H1 (cell line): ENCODE measurements at regions not wholly inside any gene's neighbourhood (a gene's known extent, or its start where the extent isn't known, plus 50 kb on each side); places are given as distances from the start of the nearest gene placed in this dataset.

Source experiments
- CTCF ChIA-PET: fragments of 300-600 bp; sonication (Branson Sonifier 250); formaldehyde crosslinking; loops from one replicate; lab custom pipeline; 2021; ENCODE audit not compliant: partially characterized antibody; lab: Charles Lee
- POLR2A ChIA-PET: fragments of 300-600 bp; sonication (Branson Sonifier 250); formaldehyde crosslinking; loops from one replicate; lab custom pipeline; 2021; ENCODE audit warnings: inconsistent platforms; ENCODE audit not compliant: partially characterized antibody; lab: Charles Lee
- DNase-seq, 2 experiments: peaks; one replicate each; pipeline versions ENCODE4 v3.0.0 to v3.0.0-alpha.2; 2010 to 2022; ENCODE audit warnings: low spot score in 2 of 2, low read depth in 1 of 2, mixed read lengths in 1 of 2
- FAIRE-seq: peaks from 2 replicates; lab custom pipeline; 2011; peaks lifted over from hg19 to GRCh38; lab: Jason Lieb, UNC
- H2AFZ ChIP-seq: 2 replicates; pipeline ENCODE4 v1.8.1; 2012; ENCODE audit warnings: low read length, inconsistent platforms
- H2AK5ac ChIP-seq: 2 replicates; pipeline ENCODE4 v1.6.1; 2013; ENCODE audit warnings: low read depth, low read length
- H2BK120ac ChIP-seq: replicated peaks from 2 replicates; pipeline ENCODE3; 2013; ENCODE audit warnings: low read depth, low read length, inconsistent platforms
- H2BK12ac ChIP-seq: 2 replicates; pipeline ENCODE4 v1.6.1; 2013; ENCODE audit warnings: low read depth, low read length
- H2BK15ac ChIP-seq: 2 replicates; pipeline ENCODE4 v1.6.1; 2013; ENCODE audit warnings: low read length
- H2BK20ac ChIP-seq: 2 replicates; pipeline ENCODE4 v1.6.1; 2013; ENCODE audit warnings: low read length
- H2BK5ac ChIP-seq: 2 replicates; pipeline ENCODE4 v1.6.1; 2013; ENCODE audit warnings: low read depth, low read length
- H3K14ac ChIP-seq: 2 replicates; pipeline ENCODE4 v1.6.1; 2013; ENCODE audit warnings: inconsistent platforms; ENCODE audit not compliant: insufficient read length
- H3K18ac ChIP-seq: 2 replicates; pipeline ENCODE4 v1.6.1; 2013; ENCODE audit warnings: low read length; ENCODE audit errors: extremely low read depth
- H3K23ac ChIP-seq: 2 replicates; pipeline ENCODE4 v1.6.1; 2013; ENCODE audit warnings: inconsistent platforms; ENCODE audit not compliant: insufficient read length
- H3K23me2 ChIP-seq: 2 replicates; pipeline ENCODE4 v1.6.1; 2013; ENCODE audit warnings: low read depth, low read length
- H3K27ac ChIP-seq: 2 replicates; pipeline ENCODE4 v1.6.1; 2011; ENCODE audit warnings: low read depth, low read length, inconsistent platforms
- H3K27me3 ChIP-seq, 4 experiments: replicated peaks in 1 of 4; 1 replicate in 1 of 4; 2 replicates in 3 of 4; pipeline versions ENCODE4 v1.6.1 to v1.8.1; 2011 to 2013; ENCODE audit warnings: low read length in 3 of 4, mild to moderate bottlenecking in 3 of 4, inconsistent platforms in 2 of 4, mixed read lengths in 2 of 4, moderate library complexity in 1 of 4; ENCODE audit not compliant: control insufficient read depth in 3 of 4, insufficient read depth in 3 of 4; ENCODE audit errors: extremely low read depth in 1 of 4
- H3K36me3 ChIP-seq, 4 experiments: 2 replicates each; pipeline versions ENCODE4 v1.6.1 to v1.8.1; 2011 to 2013; ENCODE audit warnings: mild to moderate bottlenecking in 4 of 4, low read length in 3 of 4, moderate library complexity in 2 of 4, control low read depth in 1 of 4, inconsistent platforms in 1 of 4; ENCODE audit not compliant: insufficient read depth in 4 of 4, control insufficient read depth in 2 of 4
- H3K4ac ChIP-seq: replicated peaks from 2 replicates; pipeline ENCODE3; 2013; ENCODE audit warnings: low read length, low read depth, mixed read lengths, inconsistent platforms; ENCODE audit not compliant: insufficient read length
- H3K4me1 ChIP-seq, 4 experiments: replicated peaks in 1 of 4; 1 replicate in 1 of 4; 2 replicates in 3 of 4; pipeline versions ENCODE4 v1.6.1 to v1.8.1; 2011 to 2013; ENCODE audit warnings: low read length in 3 of 4, inconsistent platforms in 2 of 4, mixed read lengths in 1 of 4; ENCODE audit not compliant: insufficient read depth in 4 of 4, control insufficient read depth in 3 of 4
- H3K4me2 ChIP-seq, 2 experiments: 2 replicates each; pipeline versions ENCODE4 v1.6.1 to v1.8.1; 2011 to 2013; ENCODE audit warnings: low read depth in 2 of 2, low read length in 2 of 2, control low read depth in 1 of 2, inconsistent platforms in 1 of 2, mild to moderate bottlenecking in 1 of 2; ENCODE audit not compliant: insufficient read depth in 1 of 2
- H3K4me3 ChIP-seq, 4 experiments: fragments of 200-600, 300-600 bp in 1 of 4; sonication (generic), shearing (Covaris generic), sonication (Bioruptor Twin) in 1 of 4; 2 replicates each; pipeline versions ENCODE4 v1.5.1 to v1.8.1; 2011 to 2016; ENCODE audit warnings: low read length in 4 of 4, low read depth in 3 of 4, control low read depth in 2 of 4, inconsistent platforms in 2 of 4, mild to moderate bottlenecking in 2 of 4, mixed read lengths in 1 of 4, moderate library complexity in 1 of 4; ENCODE audit not compliant: insufficient read depth in 2 of 4; ENCODE audit errors: extremely low read depth in 1 of 4
- H3K56ac ChIP-seq: replicated peaks from 2 replicates; pipeline ENCODE3; 2013; ENCODE audit warnings: low read depth, mild to moderate bottlenecking, mixed read lengths, low read length, inconsistent platforms; ENCODE audit not compliant: insufficient read length
- H3K79me1 ChIP-seq: 2 replicates; pipeline ENCODE4 v1.6.1; 2013; ENCODE audit warnings: low read depth, low read length, control low read depth
- H3K79me2 ChIP-seq, 2 experiments: 2 replicates each; pipeline versions ENCODE4 v1.6.1 to v1.8.1; 2012 to 2013; ENCODE audit warnings: low read length in 2 of 2, mild to moderate bottlenecking in 2 of 2, inconsistent platforms in 1 of 2; ENCODE audit not compliant: insufficient read depth in 2 of 2, control insufficient read depth in 1 of 2
- H3K9ac ChIP-seq, 4 experiments: replicated peaks in 1 of 4; 1 replicate in 1 of 4; 2 replicates in 3 of 4; pipeline versions ENCODE4 v1.6.1 to v1.8.1; 2011 to 2013; ENCODE audit warnings: low read depth in 3 of 4, low read length in 3 of 4, control low read depth in 2 of 4, mild to moderate bottlenecking in 2 of 4, moderate library complexity in 2 of 4, inconsistent platforms in 1 of 4; ENCODE audit errors: extremely low read depth in 1 of 4
- H3K9me3 ChIP-seq, 2 experiments: 2 replicates each; pipeline versions ENCODE4 v1.6.1 to v1.8.1; 2012 to 2013; ENCODE audit warnings: mild to moderate bottlenecking in 2 of 2, moderate library complexity in 2 of 2, control low read depth in 1 of 2, inconsistent platforms in 1 of 2, low read depth in 1 of 2, low read length in 1 of 2, mixed read lengths in 1 of 2; ENCODE audit not compliant: insufficient read depth in 2 of 2
- H4K20me1 ChIP-seq, 2 experiments: replicated peaks in 1 of 2; 2 replicates each; pipeline versions ENCODE3 to v1.8.1; 2011 to 2013; ENCODE audit warnings: inconsistent platforms in 2 of 2, low read length in 2 of 2, mild to moderate bottlenecking in 1 of 2; ENCODE audit not compliant: insufficient read depth in 2 of 2, control insufficient read depth in 1 of 2
- H4K5ac ChIP-seq: 2 replicates; pipeline ENCODE4 v1.6.1; 2013; ENCODE audit warnings: low read length, low read depth, mixed read lengths, inconsistent platforms; ENCODE audit not compliant: insufficient read length
- H4K8ac ChIP-seq: 2 replicates; pipeline ENCODE4 v1.8.0; 2013; ENCODE audit warnings: mild to moderate bottlenecking, moderate library complexity, low read length, inconsistent platforms; ENCODE audit not compliant: insufficient read depth; ENCODE audit errors: extremely low read depth
- H4K91ac ChIP-seq: replicated peaks from 2 replicates; pipeline ENCODE3; 2013; ENCODE audit warnings: low read length, mixed read lengths, inconsistent platforms; ENCODE audit not compliant: insufficient read length
- BRCA1 ChIP-seq: IDR thresholded peaks from 2 replicates; pipeline ENCODE4 v1.6.1; 2012; ENCODE audit warnings: low read depth, low read length, improper control_type of control experiment
- CBX5 ChIP-seq: fragments of 300-800, 300-1000 bp; sonication (generic); IDR thresholded peaks from 2 replicates; pipeline ENCODE4 v1.7.1; 2016; ENCODE audit warnings: antibody characterized with exemption, low read length, low read depth
- CHD1 ChIP-seq: IDR thresholded peaks from 2 replicates; pipeline ENCODE4 v1.6.1; 2012; ENCODE audit warnings: low read depth, low read length, improper control_type of control experiment
- HDAC6 ChIP-seq: IDR thresholded peaks from one replicate; pipeline ENCODE4 v1.7.1; 2012; ENCODE audit warnings: low read depth, mild to moderate bottlenecking, inconsistent platforms, low read length, moderate library complexity
- JUN ChIP-seq: IDR thresholded peaks from 2 replicates; pipeline ENCODE4 v1.6.1; 2011; ENCODE audit warnings: low read depth, mild to moderate bottlenecking, improper control_type of control experiment, low read length
- JUND ChIP-seq: IDR thresholded peaks from 2 replicates; pipeline ENCODE4 v1.6.1; 2011; ENCODE audit warnings: mild to moderate bottlenecking, improper control_type of control experiment, low read length
- KDM5A ChIP-seq: fragments of 200-600 bp; IDR thresholded peaks from 2 replicates; pipeline ENCODE4 v1.7.1; 2012; ENCODE audit warnings: mild to moderate bottlenecking, low read length, inconsistent platforms, mixed read lengths
- MAFK ChIP-seq: IDR thresholded peaks from 2 replicates; pipeline ENCODE4 v1.6.1; 2012; ENCODE audit warnings: low read depth, mild to moderate bottlenecking, improper control_type of control experiment, low read length
- NRF1 ChIP-seq: IDR thresholded peaks from 2 replicates; pipeline ENCODE4 v1.6.1; 2011; ENCODE audit warnings: mild to moderate bottlenecking, low read depth, low read length, improper control_type of control experiment
- PHF8 ChIP-seq: fragments of 200-600 bp; sonication (generic); conservative IDR thresholded peaks from 2 replicates; pipeline ENCODE4 v1.7.1; 2012; ENCODE audit warnings: low read depth, mild to moderate bottlenecking, inconsistent platforms, low read length, moderate library complexity
- POLR2A ChIP-seq, 2 experiments: IDR thresholded peaks; 1 replicate in 1 of 2; 2 replicates in 1 of 2; pipeline ENCODE4 v1.6.1; 2011; ENCODE audit warnings: low read depth in 2 of 2, low read length in 2 of 2, mild to moderate bottlenecking in 2 of 2; ENCODE audit errors: control extremely low read depth in 1 of 2
- POLR2AphosphoS5 ChIP-seq: IDR thresholded peaks from 2 replicates; pipeline ENCODE4 v1.6.1; 2011; ENCODE audit warnings: low read depth, low read length
- RXRA ChIP-seq: IDR thresholded peaks from 2 replicates; pipeline ENCODE4 v1.6.1; 2011; ENCODE audit warnings: low read depth, mild to moderate bottlenecking, low read length, moderate library complexity; ENCODE audit not compliant: insufficient read depth
- SIN3A ChIP-seq, 2 experiments: IDR thresholded peaks in 1 of 2; conservative IDR thresholded peaks in 1 of 2; 2 replicates each; pipeline ENCODE4 v1.6.1; 2011 to 2012; ENCODE audit warnings: low read length in 2 of 2, improper control_type of control experiment in 1 of 2, low read depth in 1 of 2, mild to moderate bottlenecking in 1 of 2
- SP2 ChIP-seq: IDR thresholded peaks from 2 replicates; pipeline ENCODE4 v1.6.1; 2012; ENCODE audit warnings: mild to moderate bottlenecking, low read length, inconsistent platforms
- TBP ChIP-seq: IDR thresholded peaks from 2 replicates; pipeline ENCODE4 v1.6.1; 2011; ENCODE audit warnings: low read depth, low read length, improper control_type of control experiment
- WGBS, 2 experiments: shearing (Covaris generic) in 1 of 2; methylation state at CpG; one replicate each; pipeline versions ENCODE4 v1.1.6 to v1.1.7; 2013 to 2015; ENCODE audit warnings: low lambda C conversion rate in 2 of 2, mixed read lengths in 2 of 2, inconsistent platforms in 1 of 2, low coverage in 1 of 2, missing lambda C conversion rate in 1 of 2; ENCODE audit not compliant: insufficient replicate concordance in 2 of 2, insufficient coverage in 1 of 2, insufficient read length in 1 of 2; ENCODE audit errors: extremely low coverage in 1 of 2, missing lambda C conversion rate in 1 of 2; 5-methylcytosine and 5-hydroxymethylcytosine counted together

DNA sequence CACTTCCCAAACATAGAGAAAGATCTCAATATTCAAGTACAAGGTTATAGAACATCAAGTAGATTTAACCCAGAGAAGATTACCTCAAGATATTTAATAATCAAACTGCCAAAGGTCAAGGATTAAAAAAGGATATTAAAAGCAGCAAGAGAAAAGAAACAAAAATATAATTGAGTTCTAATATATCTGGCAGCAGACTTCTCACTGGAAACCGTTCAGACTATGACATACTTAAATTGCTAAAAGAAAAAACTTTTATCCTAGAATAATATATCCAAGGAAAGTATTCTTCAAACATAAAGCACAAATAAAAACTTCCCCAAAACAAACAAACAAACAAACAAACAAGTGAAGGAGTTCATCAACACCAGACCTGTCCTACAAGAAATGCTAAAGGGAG lies 92.4 kb downstream of the FSCB start:
- H3K23me2 ChIP-seq = no peaks in the 10 kb centered on the region
- no peak overlapping the region for H2BK12ac ChIP-seq
- no peak overlapping the region for H2AFZ ChIP-seq
- H3K18ac ChIP-seq = no peak overlapping the region
- no peaks in the 10 kb centered on the region for H3K36me3 ChIP-seq
- no peaks in the 10 kb centered on the region for H3K79me2 ChIP-seq
- H4K20me1 ChIP-seq = no peaks in the 10 kb centered on the region
- no peak overlapping the region for H2BK5ac ChIP-seq
- H4K8ac ChIP-seq = no peak overlapping the region
- 92% methylated on average over 1 of the region's 1 CpG; no CpG with 5 or more reads in 1 of the 2 experiments for WGBS, 2 experiments
- no peak overlapping the region for H2BK120ac ChIP-seq
- no peak overlapping the region for H3K4me3 ChIP-seq
- H3K23ac ChIP-seq = no peak overlapping the region
- no peak overlapping the region for H2BK20ac ChIP-seq
- H4K91ac ChIP-seq = no peak overlapping the region
- no peak overlapping the region for H4K5ac ChIP-seq
- no peak for DNase-seq
- H3K27ac ChIP-seq = no peak overlapping the region
- no peak overlapping the region for H3K4ac ChIP-seq
- no peak overlapping the region for H2AK5ac ChIP-seq
- H3K9me3 ChIP-seq = peaks cover 6 to 9% of the 10 kb centered on the region in 2 experiments; a peak in 2 of 4 replicates
- no peak overlapping the region for H3K14ac ChIP-seq
- ChIA-PET CTCF (no interaction called here), POLR2A (no interaction called here)
- no peaks in the 10 kb centered on the region for H3K27me3 ChIP-seq
- peaks cover 0 to 7% (median 5%) of the 10 kb centered on the region in 4 experiments; a peak in 5 of 7 replicates for H3K4me1 ChIP-seq
- FAIRE-seq = no peak
- H3K79me1 ChIP-seq = no peaks in the 10 kb centered on the region
- no peak overlapping the region for H2BK15ac ChIP-seq
- no peak overlapping the region for H3K9ac ChIP-seq
- H3K4me2 ChIP-seq = no peak overlapping the region
- H3K56ac ChIP-seq = no peak overlapping the region
- TF ChIP-seq SIN3A (conservative IDR thresholded peaks at IDR 0.05 in 1 of 2, IDR thresholded peaks at IDR 0.05 in 1 of 2; ENCODE audit: low read depth in 1 of 2, low read length in 2 of 2) (no peak), JUN (no peak), POLR2A (IDR thresholded peaks at IDR 0.05; ENCODE audit: control extremely low read depth in 1 of 2, low read depth in 2 of 2, low read length in 2 of 2) (no peak), POLR2AphosphoS5 (no peak), BRCA1 (no peak), CBX5 (no peak), KDM5A (no peak), MAFK (no peak), NRF1 (no peak), PHF8 (no peak), RXRA (no peak), CHD1 (no peak), TBP (no peak), JUND (no peak), SP2 (no peak), HDAC6 (no peak)
